HG03196 (cell line): ENCODE measurements at regions not wholly inside any gene's neighbourhood (a gene's known extent, or its start where the extent isn't known, plus 50 kb on each side); places are given as distances from the start of the nearest gene placed in this dataset.

Experiments used
- ATAC-seq: cut with Tn5 transposase; IDR thresholded peaks from one replicate; pipeline ENCODE4 v1.9.1; 2021; ENCODE audit not compliant: unreplicated experiment

GRCh38 chr2:22850310-22850709 is 534.7 kb upstream of the KLHL29 start:
- ATAC-seq: no peak

DNA sequence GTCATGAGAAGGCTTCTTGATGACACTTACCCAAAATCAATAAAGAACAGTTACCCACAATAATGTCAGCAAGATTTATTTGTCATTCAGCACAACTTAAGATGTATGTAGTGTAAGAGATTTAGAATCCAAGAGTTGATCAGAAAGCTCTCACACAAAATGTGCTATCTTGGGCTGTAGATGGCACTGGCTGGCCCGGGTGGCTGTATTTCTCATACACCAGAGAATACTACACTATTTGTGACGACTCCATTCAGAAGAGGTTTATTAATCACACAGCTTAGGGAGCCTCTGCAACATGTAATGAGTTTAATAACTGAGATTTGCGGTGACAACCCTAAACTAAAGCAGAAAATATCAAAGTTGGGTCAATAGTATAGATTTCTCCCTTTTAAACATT is 530.4 kb upstream of the KLHL29 start:
- ATAC-seq: no peak

DNA sequence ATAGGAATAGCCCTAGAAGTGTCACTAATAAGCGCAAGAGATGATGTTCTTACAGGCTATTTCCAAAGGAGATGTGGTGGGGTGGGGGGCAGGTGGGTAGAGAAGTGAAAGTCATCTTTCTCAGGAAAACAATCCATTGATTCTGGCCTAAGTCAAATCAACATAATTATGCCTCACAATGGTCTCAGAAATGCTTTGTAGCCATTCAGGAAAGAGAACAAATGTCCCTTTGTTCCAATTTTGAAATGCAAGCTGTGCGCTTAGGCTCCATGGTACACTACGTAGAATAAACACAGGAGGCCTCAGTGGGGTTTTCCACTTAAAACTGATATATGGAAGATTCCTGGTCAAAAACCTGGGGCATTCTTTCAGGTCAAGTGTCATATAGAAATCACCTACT is 529.9 kb upstream of the KLHL29 start:
- ATAC-seq: no peak

DNA sequence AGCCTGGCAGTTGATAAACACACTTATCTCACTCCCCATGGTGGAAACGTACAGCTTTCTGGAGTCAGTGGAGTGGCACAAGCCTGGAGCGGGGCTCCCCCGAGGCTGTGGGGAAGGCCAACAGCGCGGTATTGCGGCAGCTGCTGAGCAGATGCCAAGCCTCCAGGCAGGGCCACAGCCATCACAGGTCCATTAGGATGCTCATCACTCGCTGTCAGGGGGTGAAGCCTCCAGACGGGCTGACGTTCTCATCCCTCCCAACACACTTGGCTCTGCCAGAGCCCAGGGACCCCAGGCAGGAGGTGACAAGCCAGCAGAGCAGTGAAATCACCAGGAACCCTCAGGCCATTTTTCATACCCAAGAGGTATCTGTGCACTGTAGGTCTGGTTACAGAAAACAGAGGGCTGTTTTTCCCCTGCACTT is 529.2 kb upstream of the KLHL29 start:
- ATAC-seq: no peak

GRCh38 chr2:22867973-22868372 is 517.0 kb upstream of the KLHL29 start:
- ATAC-seq: no peak

- no peak for ATAC-seq
These were observed 506.9 kb upstream of the KLHL29 start for GRCh38 chr2:22878121-22878520.

GRCh38 chr2:22879009-22879863 is 505.7 kb upstream of the KLHL29 start:
- ATAC-seq: no peak

GRCh38 chr2:22880161-22880560 is 504.8 kb upstream of the KLHL29 start:
- no peak for ATAC-seq

- no peak for ATAC-seq
These were observed 503.0 kb upstream of the KLHL29 start for GRCh38 chr2:22882011-22882410.

GRCh38 chr2:22882643-22883042 is 502.3 kb upstream of the KLHL29 start:
- ATAC-seq: no peak

GRCh38 chr2:22883054-22883453 is 501.9 kb upstream of the KLHL29 start:
- no peak for ATAC-seq

DNA sequence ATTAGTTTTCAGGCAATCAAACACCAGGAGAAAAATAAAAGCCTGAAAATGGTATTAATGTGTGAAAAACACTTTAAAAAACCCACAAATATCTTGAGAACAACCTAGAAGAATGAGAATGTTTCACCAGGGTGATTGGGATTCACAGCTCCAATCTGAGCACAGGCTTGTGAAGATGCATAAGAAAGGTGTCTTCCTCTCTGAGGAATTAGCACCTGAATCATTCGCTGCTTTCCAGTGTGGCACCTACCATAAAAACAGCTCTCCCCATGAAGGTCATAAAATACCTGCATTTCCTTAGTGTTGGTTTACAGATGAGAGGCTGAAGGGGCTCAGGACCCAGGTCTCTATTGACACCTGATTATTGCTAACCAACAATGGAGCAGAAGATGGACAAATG is 499.7 kb upstream of the KLHL29 start:
- no peak for ATAC-seq

DNA sequence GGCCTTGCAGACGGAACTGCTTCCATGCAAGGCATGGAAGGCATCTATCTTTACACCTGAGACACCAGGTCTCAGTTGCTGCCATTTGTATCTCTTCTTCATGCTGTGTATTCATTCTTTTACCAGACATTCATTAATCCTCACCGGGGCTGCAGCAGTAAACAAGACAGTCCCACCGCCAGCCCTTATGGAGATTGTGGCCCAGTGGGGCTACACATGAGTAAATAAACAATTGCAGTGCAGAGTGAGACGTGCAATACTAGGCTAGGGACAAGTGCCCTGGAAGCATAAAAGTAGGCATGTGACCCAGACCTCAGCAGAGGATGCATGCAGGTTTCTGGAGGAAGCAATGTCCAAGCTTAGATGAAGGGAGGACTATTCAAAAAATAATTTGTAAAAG is 497.6 kb upstream of the KLHL29 start:
- no peak for ATAC-seq

- no peak for ATAC-seq
These were observed 497.1 kb upstream of the KLHL29 start for GRCh38 chr2:22887845-22888244.

DNA sequence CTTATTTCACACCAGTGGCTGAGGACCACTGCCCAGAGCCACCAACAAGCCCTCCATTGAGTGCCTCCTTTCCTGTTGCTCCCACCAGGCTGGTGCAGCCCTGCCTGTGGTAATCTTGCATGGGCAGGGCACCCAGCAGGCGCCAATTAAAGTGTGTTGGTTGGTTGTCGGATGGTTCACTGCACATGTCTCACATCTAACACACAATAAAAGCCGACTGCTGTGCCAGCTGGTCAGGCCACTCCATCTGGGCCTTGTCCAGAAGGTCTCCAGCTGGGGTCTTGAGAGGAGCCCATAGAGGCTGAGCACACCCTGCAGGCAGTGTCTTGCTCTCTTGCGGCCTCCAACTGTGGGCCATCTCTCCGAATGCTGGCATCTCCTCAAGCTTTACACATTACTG is 494.8 kb upstream of the KLHL29 start:
- ATAC-seq: no peak

GRCh38 chr2:22893761-22894517 is 491.0 kb upstream of the KLHL29 start:
- ATAC-seq: no peak

GRCh38 chr2:22894761-22895160 is 490.2 kb upstream of the KLHL29 start:
- ATAC-seq: no peak

GRCh38 chr2:22897428-22897827 is 487.6 kb upstream of the KLHL29 start:
- no peak for ATAC-seq

DNA sequence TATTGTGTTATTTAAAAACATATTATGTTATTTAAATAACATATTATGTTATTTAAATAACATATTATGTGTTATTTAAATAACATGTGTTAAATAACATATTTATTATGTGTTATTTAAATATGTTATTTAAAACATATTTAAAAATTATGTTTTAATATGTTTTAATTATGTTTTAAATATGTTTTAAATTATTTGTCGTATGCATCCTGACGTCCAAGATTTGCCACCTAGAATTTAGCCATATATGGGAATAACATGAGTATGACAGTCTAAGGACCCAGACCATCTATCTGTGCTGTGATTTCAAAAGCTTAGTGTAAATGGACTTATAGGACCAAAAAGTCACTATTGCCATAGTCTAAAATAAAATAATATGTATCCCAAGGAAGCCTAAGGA is 484.3 kb upstream of the KLHL29 start:
- ATAC-seq: no peak

- no peak for ATAC-seq
These were observed 483.4 kb upstream of the KLHL29 start for GRCh38 chr2:22901471-22902179.

- no peak for ATAC-seq
These were observed 482.8 kb upstream of the KLHL29 start for GRCh38 chr2:22902180-22902550.

DNA sequence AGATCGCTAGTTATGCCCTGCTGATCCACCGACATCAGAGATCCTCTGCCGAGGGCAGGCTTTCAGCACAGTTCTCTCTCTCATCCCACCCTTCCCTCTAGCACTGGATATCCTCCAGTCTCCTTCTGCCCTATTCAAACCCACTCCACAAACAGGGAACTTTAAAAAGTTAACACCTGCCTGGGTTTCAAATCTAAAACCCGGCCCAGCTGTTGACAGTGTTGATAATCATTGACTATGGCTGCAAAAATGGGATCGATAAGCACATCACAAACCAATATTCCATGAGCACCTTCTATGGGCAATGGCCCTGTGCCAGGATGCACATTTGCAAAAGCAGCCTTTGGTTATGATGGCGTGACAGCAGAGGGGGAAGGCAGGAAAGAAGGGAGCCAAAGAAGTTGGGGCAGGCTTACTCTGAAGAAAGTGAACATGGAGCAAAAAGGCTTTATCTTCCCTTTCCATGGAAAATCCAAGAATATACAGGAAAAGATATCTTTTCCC is 482.3 kb upstream of the KLHL29 start:
- ATAC-seq: no peak
